22Rv1 (cell line): ENCODE measurements at regions not wholly inside any gene's neighbourhood (a gene's known extent, or its start where the extent isn't known, plus 50 kb on each side); places are given as distances from the start of the nearest gene placed in this dataset.
"Not testable (repeated sequence)": the region's sequence is repeated elsewhere in the genome, so short reads cannot be mapped to it uniquely, and the experiment has no call there.

Experiments
- ZFX ChIP-seq: fragments of 450-650 bp; IDR thresholded peaks from 2 replicates; pipeline ENCODE4 v1.6.1; 2017; ENCODE audit warnings: antibody characterized with exemption, borderline replicate concordance
- TF ChIP-seq, protein P1 (sequence below): fragments of 450-650 bp; IDR thresholded peaks from 2 replicates; pipeline ENCODE4 v1.5.1; 2017; ENCODE audit warnings: mild to moderate bottlenecking

DNA sequence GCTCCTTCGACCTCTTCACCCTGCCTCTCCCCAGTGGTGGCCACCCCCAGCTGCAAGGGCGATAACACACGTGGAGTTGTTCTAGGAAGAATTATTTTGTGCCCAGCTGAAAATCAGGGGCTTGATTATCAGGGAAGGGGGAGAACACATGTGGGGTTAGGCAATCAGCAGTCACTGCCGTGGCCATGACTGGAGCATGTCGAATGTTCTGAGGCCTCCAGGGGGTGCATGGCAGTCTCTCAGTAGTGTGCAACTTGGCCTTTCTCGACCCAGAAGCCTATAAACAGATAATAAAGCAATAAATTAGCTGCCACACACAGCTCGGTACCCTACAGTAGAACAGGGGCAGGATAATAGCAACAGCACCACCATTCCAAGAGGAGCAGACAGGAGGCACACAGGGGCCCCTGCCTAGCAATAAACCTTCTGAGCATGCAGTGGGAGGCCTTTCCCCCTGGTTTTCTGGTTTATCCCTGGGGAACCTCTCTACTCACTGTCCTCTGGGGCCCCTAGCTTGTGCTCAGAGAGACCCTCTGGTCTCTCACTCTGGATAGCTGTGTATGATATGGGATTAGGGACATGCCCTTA, 308.2 kb upstream of the PLGLB2 start:
- TF ChIP-seq, protein P1, sequence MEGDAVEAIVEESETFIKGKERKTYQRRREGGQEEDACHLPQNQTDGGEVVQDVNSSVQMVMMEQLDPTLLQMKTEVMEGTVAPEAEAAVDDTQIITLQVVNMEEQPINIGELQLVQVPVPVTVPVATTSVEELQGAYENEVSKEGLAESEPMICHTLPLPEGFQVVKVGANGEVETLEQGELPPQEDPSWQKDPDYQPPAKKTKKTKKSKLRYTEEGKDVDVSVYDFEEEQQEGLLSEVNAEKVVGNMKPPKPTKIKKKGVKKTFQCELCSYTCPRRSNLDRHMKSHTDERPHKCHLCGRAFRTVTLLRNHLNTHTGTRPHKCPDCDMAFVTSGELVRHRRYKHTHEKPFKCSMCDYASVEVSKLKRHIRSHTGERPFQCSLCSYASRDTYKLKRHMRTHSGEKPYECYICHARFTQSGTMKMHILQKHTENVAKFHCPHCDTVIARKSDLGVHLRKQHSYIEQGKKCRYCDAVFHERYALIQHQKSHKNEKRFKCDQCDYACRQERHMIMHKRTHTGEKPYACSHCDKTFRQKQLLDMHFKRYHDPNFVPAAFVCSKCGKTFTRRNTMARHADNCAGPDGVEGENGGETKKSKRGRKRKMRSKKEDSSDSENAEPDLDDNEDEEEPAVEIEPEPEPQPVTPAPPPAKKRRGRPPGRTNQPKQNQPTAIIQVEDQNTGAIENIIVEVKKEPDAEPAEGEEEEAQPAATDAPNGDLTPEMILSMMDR = not testable (repeated sequence)
- not testable (repeated sequence) for TF ChIP-seq ZFX
